Epithelial cell of prostate (primary cell): ENCODE measurements at regions not wholly inside any gene's neighbourhood (a gene's known extent, or its start where the extent isn't known, plus 50 kb on each side); places are given as distances from the start of the nearest gene placed in this dataset.

Source experiments
- DNase-seq: peaks from one replicate; pipeline ENCODE4 v3.0.0-alpha.2; 2011; ENCODE audit warnings: low read depth, low spot score
- H3K27ac ChIP-seq: fragments of 450-650 bp; 2 replicates; pipeline ENCODE4 v1.5.1; 2017; ENCODE audit warnings: mild to moderate bottlenecking

- DNase-seq = no peak
- H3K27ac ChIP-seq = no peak overlapping the region
Observed at GRCh38 chr15:96503276-96503675, 172.8 kb downstream of the NR2F2 start.

GRCh38 chr15:96504371-96504770 lies 173.9 kb downstream of the NR2F2 start:
- no peak for DNase-seq
- no peak overlapping the region for H3K27ac ChIP-seq

GRCh38 chr15:96505014-96505413 lies 174.5 kb downstream of the NR2F2 start:
- DNase-seq = no peak

GRCh38 chr15:96514607-96515285 lies 184.2 kb downstream of the NR2F2 start:
- no peak overlapping the region for H3K27ac ChIP-seq
- no peak for DNase-seq

More at GRCh38 chr15:96505014-96505413, 174.5 kb downstream of the NR2F2 start:
- no peak overlapping the region for H3K27ac ChIP-seq

- no peak for DNase-seq
- H3K27ac ChIP-seq = no peak overlapping the region
Observed at GRCh38 chr15:96515371-96515770, 184.9 kb downstream of the NR2F2 start.

- DNase-seq = no peak
- H3K27ac ChIP-seq = no peak overlapping the region
Observed at GRCh38 chr15:96521386-96521785, 190.9 kb downstream of the NR2F2 start.

- H3K27ac ChIP-seq = no peak overlapping the region
- no peak for DNase-seq
Observed at GRCh38 chr15:96524676-96525417, 194.3 kb downstream of the NR2F2 start.

- DNase-seq = no peak
- H3K27ac ChIP-seq = no peak overlapping the region
Observed at GRCh38 chr15:96535148-96535547, 204.6 kb downstream of the NR2F2 start.

- H3K27ac ChIP-seq = no peak overlapping the region
- no peak for DNase-seq
Observed at GRCh38 chr15:96538491-96538890, 208.0 kb downstream of the NR2F2 start.

GRCh38 chr15:96540283-96540682 lies 209.8 kb downstream of the NR2F2 start:
- no peak for DNase-seq
- no peak overlapping the region for H3K27ac ChIP-seq

- DNase-seq = no peak
- H3K27ac ChIP-seq = no peak overlapping the region
Observed at GRCh38 chr15:96542130-96542770, 211.8 kb downstream of the NR2F2 start.

- no peak overlapping the region for H3K27ac ChIP-seq
- DNase-seq = no peak
Observed at GRCh38 chr15:96544162-96544756, 213.8 kb downstream of the NR2F2 start.

GRCh38 chr15:96549136-96549535 lies 218.6 kb downstream of the NR2F2 start:
- H3K27ac ChIP-seq = no peak overlapping the region

GRCh38 chr15:96551196-96551595 lies 220.7 kb downstream of the NR2F2 start:
- no peak for DNase-seq
- no peak overlapping the region for H3K27ac ChIP-seq

More at GRCh38 chr15:96549136-96549535, 218.6 kb downstream of the NR2F2 start:
- DNase-seq = no peak

- H3K27ac ChIP-seq = no peak overlapping the region
- no peak for DNase-seq
Observed at GRCh38 chr15:96551722-96552121, 221.2 kb downstream of the NR2F2 start.

GRCh38 chr15:96553006-96553405 lies 222.5 kb downstream of the NR2F2 start:
- no peak overlapping the region for H3K27ac ChIP-seq

GRCh38 chr15:96553451-96553850 lies 223.0 kb downstream of the NR2F2 start:
- no peak for DNase-seq
- no peak overlapping the region for H3K27ac ChIP-seq

More at GRCh38 chr15:96553006-96553405, 222.5 kb downstream of the NR2F2 start:
- no peak for DNase-seq

- no peak for DNase-seq
- no peak overlapping the region for H3K27ac ChIP-seq
Observed at GRCh38 chr15:96553931-96554330, 223.4 kb downstream of the NR2F2 start.

- DNase-seq = no peak
- H3K27ac ChIP-seq = no peak overlapping the region
Observed at GRCh38 chr15:96554541-96554940, 224.0 kb downstream of the NR2F2 start.

GRCh38 chr15:96559087-96559486 lies 228.6 kb downstream of the NR2F2 start:
- no peak for DNase-seq
- no peak overlapping the region for H3K27ac ChIP-seq

- H3K27ac ChIP-seq = no peak overlapping the region
- DNase-seq = no peak
Observed at GRCh38 chr15:96559631-96560030, 229.1 kb downstream of the NR2F2 start.
